Chondrocyte (in vitro differentiated cells): ENCODE measurements at regions not wholly inside any gene's neighbourhood (a gene's known extent, or its start where the extent isn't known, plus 50 kb on each side); places are given as distances from the start of the nearest gene placed in this dataset.

Experiments used
- DNase-seq: peaks from one replicate; pipeline ENCODE4 v3.0.0; 2021; ENCODE audit warnings: mixed read lengths, low spot score
- H3K27ac Mint-ChIP-seq: one replicate; pipeline ENCODE4 v1.8.0; 2021; ENCODE audit warnings: mild to moderate bottlenecking, moderate library complexity, mixed read lengths; ENCODE audit not compliant: unreplicated experiment
- H3K27me3 Mint-ChIP-seq: 2 replicates; pipeline ENCODE4 v1.8.0; 2021; ENCODE audit warnings: low read depth, mixed read lengths
- H3K36me3 Mint-ChIP-seq: 2 replicates; pipeline ENCODE4 v1.8.0; 2021; ENCODE audit warnings: low read depth, mixed read lengths
- H3K4me1 Mint-ChIP-seq: 2 replicates; pipeline ENCODE4 v1.8.0; 2021; ENCODE audit warnings: low read depth, mild to moderate bottlenecking, mixed read lengths
- H3K4me3 Mint-ChIP-seq: one replicate; pipeline ENCODE4 v1.8.0; 2021; ENCODE audit warnings: mild to moderate bottlenecking, moderate library complexity, mixed read lengths; ENCODE audit not compliant: unreplicated experiment
- H3K9me3 Mint-ChIP-seq: 2 replicates; pipeline ENCODE4 v1.8.0; 2021; ENCODE audit warnings: low read depth, mixed read lengths
- TF ChIP-seq, protein P1 (sequence below): fragments of 200-600 bp; sonication (generic); IDR thresholded peaks from 2 replicates; pipeline ENCODE4 v1.5.0; 2021; ENCODE audit warnings: antibody characterized with exemption, mild to moderate bottlenecking, moderate library complexity

GRCh38 chr12:130016986-130017385 lies 113.2 kb upstream of the TMEM132D start:
- Mint-ChIP-seq H3K36me3 (no peaks in the 10 kb centered on the region), H3K27me3 (peaks cover 5% of the 10 kb centered on the region), H3K4me3 (no peak overlapping the region), H3K27ac (no peak overlapping the region), H3K9me3 (no peaks in the 10 kb centered on the region), H3K4me1 (peaks cover 11% of the 10 kb centered on the region)
- TF ChIP-seq, protein P1, sequence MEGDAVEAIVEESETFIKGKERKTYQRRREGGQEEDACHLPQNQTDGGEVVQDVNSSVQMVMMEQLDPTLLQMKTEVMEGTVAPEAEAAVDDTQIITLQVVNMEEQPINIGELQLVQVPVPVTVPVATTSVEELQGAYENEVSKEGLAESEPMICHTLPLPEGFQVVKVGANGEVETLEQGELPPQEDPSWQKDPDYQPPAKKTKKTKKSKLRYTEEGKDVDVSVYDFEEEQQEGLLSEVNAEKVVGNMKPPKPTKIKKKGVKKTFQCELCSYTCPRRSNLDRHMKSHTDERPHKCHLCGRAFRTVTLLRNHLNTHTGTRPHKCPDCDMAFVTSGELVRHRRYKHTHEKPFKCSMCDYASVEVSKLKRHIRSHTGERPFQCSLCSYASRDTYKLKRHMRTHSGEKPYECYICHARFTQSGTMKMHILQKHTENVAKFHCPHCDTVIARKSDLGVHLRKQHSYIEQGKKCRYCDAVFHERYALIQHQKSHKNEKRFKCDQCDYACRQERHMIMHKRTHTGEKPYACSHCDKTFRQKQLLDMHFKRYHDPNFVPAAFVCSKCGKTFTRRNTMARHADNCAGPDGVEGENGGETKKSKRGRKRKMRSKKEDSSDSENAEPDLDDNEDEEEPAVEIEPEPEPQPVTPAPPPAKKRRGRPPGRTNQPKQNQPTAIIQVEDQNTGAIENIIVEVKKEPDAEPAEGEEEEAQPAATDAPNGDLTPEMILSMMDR = no peak
- DNase-seq = no peak

DNA sequence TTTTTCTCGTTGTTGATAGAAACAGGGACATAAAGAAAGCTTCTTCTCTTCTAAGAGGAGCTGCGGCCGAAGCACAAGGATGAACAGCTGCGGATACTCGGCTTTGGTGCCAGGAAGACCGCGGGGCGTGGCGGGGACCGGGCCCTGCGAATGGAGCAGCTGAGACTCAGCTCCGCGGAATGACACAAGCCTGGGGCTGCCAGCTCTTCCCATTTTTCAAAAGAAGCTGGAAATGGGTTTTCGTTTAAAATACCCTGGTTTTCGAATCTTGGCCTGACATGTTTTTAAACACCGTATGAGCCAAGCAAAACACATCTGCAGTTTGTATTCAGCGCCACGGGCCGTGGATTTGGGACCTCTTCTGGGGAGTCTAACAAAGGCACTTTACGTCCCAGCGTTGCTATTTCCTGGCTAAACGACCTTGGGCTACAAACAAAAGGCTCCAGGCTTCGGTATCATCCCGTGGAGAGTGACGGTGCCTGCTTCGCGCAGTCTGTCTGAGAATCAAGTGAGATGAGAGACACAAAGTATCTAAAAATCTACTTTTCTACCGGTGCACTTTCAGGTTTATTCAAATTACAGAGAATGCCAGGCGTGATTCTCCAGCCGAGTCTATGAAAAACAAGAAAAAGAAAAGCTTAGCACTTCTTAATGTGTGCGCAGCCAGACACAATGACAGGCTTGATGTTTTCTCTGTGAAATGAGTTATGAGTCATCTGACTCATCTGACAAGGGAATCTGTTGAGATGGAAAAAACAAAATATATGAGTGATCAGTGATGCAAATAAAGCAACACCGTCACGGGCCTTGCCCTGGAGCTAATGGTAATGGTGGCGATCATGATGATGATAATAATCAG lies 114.0 kb upstream of the TMEM132D start:
- peak overlapping the region; percentile 10 for H3K4me3 Mint-ChIP-seq
- no peaks in the 10 kb centered on the region for H3K36me3 Mint-ChIP-seq
- H3K27ac Mint-ChIP-seq = no peak overlapping the region
- H3K27me3 Mint-ChIP-seq = peaks cover 5% of the 10 kb centered on the region
- no peak for DNase-seq
- peaks cover 11% of the 10 kb centered on the region for H3K4me1 Mint-ChIP-seq
- TF ChIP-seq, protein P1 = no peak
- no peaks in the 10 kb centered on the region for H3K9me3 Mint-ChIP-seq

DNA sequence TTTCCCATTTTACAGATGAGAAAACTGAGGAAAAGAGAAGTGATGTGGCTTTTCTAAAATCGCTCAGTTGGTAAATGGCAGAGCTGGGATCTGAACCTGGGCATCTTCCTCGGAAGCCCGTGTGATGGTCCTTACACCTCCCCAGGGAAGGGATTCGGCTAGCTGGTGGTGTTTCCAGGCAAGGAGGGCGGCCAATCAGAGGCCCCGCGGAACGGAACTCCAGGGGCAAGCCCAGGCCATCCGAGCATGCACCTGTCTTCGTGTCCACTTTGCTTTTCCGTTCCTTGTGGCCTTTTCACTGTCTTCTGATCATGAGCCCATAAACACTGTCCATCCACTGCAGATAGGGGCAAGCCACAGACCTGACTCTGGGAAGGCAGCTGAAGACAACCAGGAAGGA lies 114.8 kb upstream of the TMEM132D start:
- H3K9me3 Mint-ChIP-seq = no peaks in the 10 kb centered on the region
- TF ChIP-seq, protein P1 = no peak
- H3K4me1 Mint-ChIP-seq = peaks cover 11% of the 10 kb centered on the region
- no peak for DNase-seq
- no peak overlapping the region for H3K27ac Mint-ChIP-seq
- no peak overlapping the region for H3K4me3 Mint-ChIP-seq
- H3K36me3 Mint-ChIP-seq = no peaks in the 10 kb centered on the region
- H3K27me3 Mint-ChIP-seq = peaks cover 11% of the 10 kb centered on the region

DNA sequence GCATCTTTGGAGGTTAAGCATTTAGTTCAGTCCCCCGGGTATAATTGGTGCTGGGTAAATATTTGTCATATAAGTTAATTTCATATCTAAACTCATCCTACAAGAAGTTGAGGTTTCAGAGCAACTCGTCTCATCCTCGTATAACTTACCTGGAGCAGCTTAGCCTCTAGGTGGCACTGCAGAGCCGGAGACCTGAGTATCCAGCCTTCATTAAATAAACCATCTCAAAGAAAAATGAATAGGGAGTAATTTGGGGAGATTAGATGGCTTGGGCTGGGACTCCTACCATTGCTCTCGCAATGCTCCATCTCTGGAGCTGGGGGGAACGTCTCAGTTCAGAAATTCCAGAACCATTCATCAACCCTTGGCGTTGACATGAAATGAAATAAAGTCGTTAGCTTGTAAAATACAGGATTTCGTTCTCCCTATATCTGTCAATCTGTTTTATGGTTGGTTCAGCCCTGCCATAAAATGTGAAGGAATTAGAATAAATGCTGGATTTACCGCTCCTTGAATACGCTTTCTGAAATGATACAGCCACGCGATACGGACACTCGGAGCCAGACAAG lies 122.9 kb upstream of the TMEM132D start:
- Mint-ChIP-seq H3K4me3 (no peak overlapping the region), H3K36me3 (no peaks in the 10 kb centered on the region), H3K27me3 (peaks cover 47% of the 10 kb centered on the region), H3K4me1 (no peaks in the 10 kb centered on the region), H3K27ac (no peak overlapping the region), H3K9me3 (no peaks in the 10 kb centered on the region)
- TF ChIP-seq, protein P1 = peak; percentile 76
- no peak for DNase-seq

DNA sequence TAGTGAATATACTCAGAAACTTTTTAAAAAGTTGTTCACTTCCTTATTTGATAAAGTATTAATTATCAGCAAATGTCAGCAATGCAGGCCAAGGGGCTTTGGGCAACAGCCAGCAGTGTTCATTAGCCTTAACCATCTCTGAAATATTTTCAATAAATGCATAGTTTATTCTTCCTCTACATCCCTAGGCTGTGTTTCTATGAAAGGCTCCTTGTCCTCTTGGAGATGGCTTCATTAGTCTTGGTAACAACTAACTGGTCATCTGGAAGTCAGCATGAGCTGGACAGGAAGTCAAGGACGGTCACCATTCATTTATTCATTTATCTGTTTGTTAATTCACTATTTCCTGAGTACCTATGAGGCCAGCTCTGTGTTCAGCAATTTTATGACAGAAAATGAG lies 124.0 kb upstream of the TMEM132D start:
- Mint-ChIP-seq H3K27ac (no peak overlapping the region), H3K27me3 (peaks cover 53% of the 10 kb centered on the region), H3K4me3 (no peak overlapping the region), H3K4me1 (no peaks in the 10 kb centered on the region), H3K36me3 (no peaks in the 10 kb centered on the region), H3K9me3 (no peaks in the 10 kb centered on the region)
- TF ChIP-seq, protein P1 = no peak
- DNase-seq = no peak
